SH-SY5Y (cell line): ENCODE measurements at regions not wholly inside any gene's neighbourhood (a gene's known extent, or its start where the extent isn't known, plus 50 kb on each side); places are given as distances from the start of the nearest gene placed in this dataset.

ENCODE experiments used
- GATA2 ChIP-seq: IDR thresholded peaks from 2 replicates; pipeline ENCODE4 v1.6.1; 2011; ENCODE audit warnings: mild to moderate bottlenecking, low read depth, low read length
- GATA3 ChIP-seq: IDR thresholded peaks from 2 replicates; pipeline ENCODE4 v1.6.1; 2011; ENCODE audit warnings: low read depth, mild to moderate bottlenecking, low read length, moderate library complexity

- no peak for TF ChIP-seq GATA2
- no peak for TF ChIP-seq GATA3
Measured at GRCh38 chr21:22352088-22352487, 1353.9 kb downstream of the NCAM2 start.
